BE2C (cell line): ENCODE measurements at regions not wholly inside any gene's neighbourhood (a gene's known extent, or its start where the extent isn't known, plus 50 kb on each side); places are given as distances from the start of the nearest gene placed in this dataset.
A peak's percentile ranks its signal among the peaks of the same experiment; 100 is the strongest.

Source experiments
- DNase-seq: peaks from one replicate; pipeline ENCODE4 v3.0.0-alpha.2; 2020
- H3K27me3 ChIP-seq: fragments of 250-450 bp; sonication (Bioruptor Pico); 2 replicates; pipeline ENCODE4 v1.5.1; 2020; ENCODE audit warnings: mild to moderate bottlenecking
- H3K36me3 ChIP-seq: fragments of 250-450 bp; sonication (Bioruptor Pico); 2 replicates; pipeline ENCODE4 v1.5.1; 2020; ENCODE audit warnings: mild to moderate bottlenecking
- H3K4me1 ChIP-seq: fragments of 250-450 bp; sonication (Bioruptor Pico); 2 replicates; pipeline ENCODE4 v1.5.1; 2020
- H3K4me3 ChIP-seq: 2 replicates; pipeline ENCODE4 v1.5.1; 2011; ENCODE audit warnings: low read depth, low read length
- H3K9me3 ChIP-seq: fragments of 250-450 bp; sonication (Bioruptor Pico); 2 replicates; pipeline ENCODE4 v1.5.1; 2020
- CTCF ChIP-seq: IDR thresholded peaks from 2 replicates; pipeline ENCODE4 v1.5.1; 2012; ENCODE audit warnings: mild to moderate bottlenecking, low read depth, low read length

DNA sequence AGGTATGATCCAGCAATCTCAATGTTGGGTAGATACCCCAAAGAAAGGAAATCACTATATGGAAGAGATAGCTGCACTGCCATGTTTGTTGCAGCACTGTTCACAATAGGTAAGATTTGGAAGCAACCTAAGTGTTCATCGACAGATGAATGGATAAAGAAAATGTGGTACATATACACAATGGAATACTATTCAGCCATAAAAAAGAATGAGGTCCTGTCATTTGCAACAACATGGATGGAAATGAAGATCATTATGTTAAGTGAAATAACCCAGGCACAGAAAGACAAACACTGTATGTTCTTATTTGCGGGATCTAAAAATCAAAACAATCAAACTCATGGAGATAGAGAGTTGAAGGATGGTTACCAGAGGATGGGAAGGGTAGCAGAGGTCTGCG lies 372.4 kb upstream of the SPRED2 start:
- no peak for TF ChIP-seq CTCF

DNA sequence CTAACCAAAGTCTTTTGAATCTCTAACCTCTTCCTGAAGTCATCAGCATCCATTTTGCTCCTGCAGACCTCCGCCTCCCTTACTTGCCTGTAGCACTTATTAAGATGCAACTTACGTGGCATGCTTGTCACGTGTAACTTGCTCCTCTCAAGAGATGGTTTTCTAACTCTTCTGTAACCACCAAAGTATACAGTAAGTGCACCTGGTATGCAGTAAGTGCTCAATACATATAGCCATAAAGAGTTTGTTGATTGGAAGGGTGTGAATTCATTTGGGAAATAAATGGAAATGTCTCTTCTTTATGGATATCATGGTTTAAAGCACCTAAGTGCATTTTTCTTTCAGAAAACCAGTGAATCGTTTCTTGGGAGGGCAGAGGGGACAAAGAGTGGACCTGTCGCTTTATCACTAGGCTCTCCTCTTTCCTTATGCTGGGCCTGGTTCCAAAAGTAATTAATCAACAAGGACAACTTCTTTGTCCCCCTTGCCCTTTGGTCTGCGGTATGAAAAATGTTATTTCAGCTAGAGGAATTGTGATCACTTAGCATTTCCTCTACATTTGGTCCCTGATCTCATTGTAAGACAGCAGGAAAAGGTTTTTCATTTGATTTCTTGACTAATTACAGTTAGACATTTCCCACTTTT lies 370.0 kb upstream of the SPRED2 start:
- H3K9me3 ChIP-seq = no peaks in the 10 kb centered on the region
- no peaks in the 10 kb centered on the region for H3K36me3 ChIP-seq
- no peak overlapping the region for H3K4me3 ChIP-seq
- no peak for TF ChIP-seq CTCF
- H3K27me3 ChIP-seq = no peaks in the 10 kb centered on the region
- no peak for DNase-seq
- H3K4me1 ChIP-seq = no peaks in the 10 kb centered on the region

More for the DNA sequence above, 372.4 kb upstream of the SPRED2 start:
- H3K36me3 ChIP-seq = no peaks in the 10 kb centered on the region
- DNase-seq = no peak
- H3K9me3 ChIP-seq = no peaks in the 10 kb centered on the region
- no peaks in the 10 kb centered on the region for H3K27me3 ChIP-seq
- H3K4me1 ChIP-seq = no peaks in the 10 kb centered on the region
- H3K4me3 ChIP-seq = no peak overlapping the region

DNA sequence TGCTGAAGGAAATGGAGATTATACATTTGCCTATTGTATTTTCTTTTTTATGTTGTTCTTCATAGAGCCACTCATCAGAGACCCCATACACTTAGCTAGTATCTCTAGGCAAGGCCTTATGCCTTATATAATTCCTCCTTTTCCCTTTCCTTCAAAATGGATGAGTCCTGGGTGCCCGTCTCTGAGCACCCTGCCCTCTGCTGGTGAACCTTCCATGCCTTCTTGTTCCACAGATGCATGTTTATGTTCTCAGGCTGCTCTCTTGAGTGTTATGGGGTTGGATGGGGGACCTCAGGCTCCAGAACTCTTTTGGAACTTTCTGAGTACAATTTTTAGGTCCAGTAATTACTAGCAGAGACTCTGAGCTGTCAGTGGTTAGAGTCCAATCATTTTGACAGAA lies 368.6 kb upstream of the SPRED2 start:
- H3K4me3 ChIP-seq = no peak overlapping the region
- H3K9me3 ChIP-seq = no peaks in the 10 kb centered on the region
- H3K36me3 ChIP-seq = no peaks in the 10 kb centered on the region
- DNase-seq = no peak
- no peaks in the 10 kb centered on the region for H3K4me1 ChIP-seq
- H3K27me3 ChIP-seq = no peaks in the 10 kb centered on the region
- peak; percentile 24; the same call in 1 of the 2 replicates for TF ChIP-seq CTCF

GRCh38 chr2:65799141-65799854 lies 366.9 kb upstream of the SPRED2 start:
- Histone ChIP-seq H3K4me1 (no peaks in the 10 kb centered on the region), H3K27me3 (no peaks in the 10 kb centered on the region), H3K9me3 (no peaks in the 10 kb centered on the region), H3K4me3 (no peak overlapping the region), H3K36me3 (no peaks in the 10 kb centered on the region)
- no peak for TF ChIP-seq CTCF
- DNase-seq = no peak

DNA sequence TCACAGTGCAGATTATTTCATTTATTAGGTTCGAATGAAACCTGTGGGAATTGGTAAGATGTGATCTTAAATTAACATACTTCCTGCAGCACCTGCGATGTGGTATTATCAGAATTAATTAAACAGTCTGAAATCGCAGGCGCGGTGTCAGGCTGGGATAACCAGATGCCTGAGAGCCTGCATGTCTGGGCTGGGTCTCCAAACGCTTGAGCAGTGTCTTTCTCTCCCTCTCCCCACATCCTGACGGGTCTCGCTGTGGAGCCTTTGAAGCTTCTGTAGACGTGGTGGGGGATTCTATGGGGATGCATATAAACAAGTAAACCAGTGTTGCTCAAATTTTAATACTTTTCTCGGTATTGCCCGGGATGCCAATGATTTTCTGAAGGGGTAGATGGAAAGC lies 366.2 kb upstream of the SPRED2 start:
- no peaks in the 10 kb centered on the region for H3K27me3 ChIP-seq
- no peaks in the 10 kb centered on the region for H3K9me3 ChIP-seq
- no peak for DNase-seq
- no peaks in the 10 kb centered on the region for H3K4me1 ChIP-seq
- no peak for TF ChIP-seq CTCF
- H3K36me3 ChIP-seq = no peaks in the 10 kb centered on the region
- H3K4me3 ChIP-seq = no peak overlapping the region

- H3K4me3 ChIP-seq = no peak overlapping the region
- H3K4me1 ChIP-seq = no peaks in the 10 kb centered on the region
- H3K27me3 ChIP-seq = no peaks in the 10 kb centered on the region
- TF ChIP-seq CTCF = no peak
- no peaks in the 10 kb centered on the region for H3K9me3 ChIP-seq
- H3K36me3 ChIP-seq = no peaks in the 10 kb centered on the region
- no peak for DNase-seq
These were observed 362.6 kb upstream of the SPRED2 start for GRCh38 chr2:65794994-65795393.
